ENCODE measurements at regions not wholly inside any gene's neighbourhood (a gene's known extent, or its start where the extent isn't known, plus 50 kb on each side); places are given as distances from the start of the nearest gene placed in this dataset.

DNA sequence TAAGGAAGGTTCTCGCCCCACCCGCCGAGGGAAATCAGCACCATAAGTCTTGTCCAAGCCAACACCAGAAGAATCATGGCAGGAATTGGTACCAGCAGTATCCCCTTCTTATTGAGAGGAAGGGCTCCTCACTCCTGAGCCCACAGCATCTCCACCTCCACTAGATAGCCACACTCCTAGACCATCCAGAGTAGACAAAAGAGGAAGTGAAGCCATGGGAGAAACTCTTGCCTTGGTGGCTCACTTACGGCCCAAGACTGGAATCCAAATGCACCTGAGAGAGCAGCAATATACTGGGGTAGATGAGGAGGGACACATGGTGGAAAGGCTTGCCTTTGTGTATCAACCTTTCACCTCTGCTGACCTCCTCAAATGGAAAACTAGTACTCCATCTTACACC is 255.3 kb upstream of the PRKX start:
- TF ChIP-seq, protein P1, sequence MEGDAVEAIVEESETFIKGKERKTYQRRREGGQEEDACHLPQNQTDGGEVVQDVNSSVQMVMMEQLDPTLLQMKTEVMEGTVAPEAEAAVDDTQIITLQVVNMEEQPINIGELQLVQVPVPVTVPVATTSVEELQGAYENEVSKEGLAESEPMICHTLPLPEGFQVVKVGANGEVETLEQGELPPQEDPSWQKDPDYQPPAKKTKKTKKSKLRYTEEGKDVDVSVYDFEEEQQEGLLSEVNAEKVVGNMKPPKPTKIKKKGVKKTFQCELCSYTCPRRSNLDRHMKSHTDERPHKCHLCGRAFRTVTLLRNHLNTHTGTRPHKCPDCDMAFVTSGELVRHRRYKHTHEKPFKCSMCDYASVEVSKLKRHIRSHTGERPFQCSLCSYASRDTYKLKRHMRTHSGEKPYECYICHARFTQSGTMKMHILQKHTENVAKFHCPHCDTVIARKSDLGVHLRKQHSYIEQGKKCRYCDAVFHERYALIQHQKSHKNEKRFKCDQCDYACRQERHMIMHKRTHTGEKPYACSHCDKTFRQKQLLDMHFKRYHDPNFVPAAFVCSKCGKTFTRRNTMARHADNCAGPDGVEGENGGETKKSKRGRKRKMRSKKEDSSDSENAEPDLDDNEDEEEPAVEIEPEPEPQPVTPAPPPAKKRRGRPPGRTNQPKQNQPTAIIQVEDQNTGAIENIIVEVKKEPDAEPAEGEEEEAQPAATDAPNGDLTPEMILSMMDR (IDR thresholded peaks at IDR 0.05; ENCODE audit: low read depth, low read length, poor library complexity, severe bottlenecking) = no peak
- TF ChIP-seq EZH2phosphoT487 (IDR thresholded peaks at IDR 0.05; ENCODE audit: borderline replicate concordance, low read length) = no peak

Data from DOHH2 (cell line).